NCI-H2081 treated with DMSO at 0.1 percent for 48 hours (cell line): ENCODE measurements at regions not wholly inside any gene's neighbourhood (a gene's known extent, or its start where the extent isn't known, plus 50 kb on each side); places are given as distances from the start of the nearest gene placed in this dataset.

Experiments used
- DNase-seq: peaks from one replicate; lab custom pipeline; 2025; lab: John Stamatoyannopoulos, UW

- no peak for DNase-seq
Measured at GRCh38 chr9:10999646-11000045, 386.8 kb upstream of the PTPRD start.

- no peak for DNase-seq
Measured at GRCh38 chr9:11001546-11001945, 388.7 kb upstream of the PTPRD start.

GRCh38 chr9:11002705-11003104 lies 389.9 kb upstream of the PTPRD start:
- no peak for DNase-seq

- no peak for DNase-seq
Measured at GRCh38 chr9:11003836-11004235, 391.0 kb upstream of the PTPRD start.

GRCh38 chr9:11011696-11012095 lies 398.9 kb upstream of the PTPRD start:
- no peak for DNase-seq

GRCh38 chr9:11016081-11016480 lies 403.3 kb upstream of the PTPRD start:
- no peak for DNase-seq

GRCh38 chr9:11023201-11023600 lies 410.4 kb upstream of the PTPRD start:
- no peak for DNase-seq

- DNase-seq = no peak
Measured at GRCh38 chr9:11025775-11026174, 413.0 kb upstream of the PTPRD start.

GRCh38 chr9:11038366-11038765 lies 425.6 kb upstream of the PTPRD start:
- no peak for DNase-seq

- no peak for DNase-seq
Measured at GRCh38 chr9:11039006-11039405, 426.2 kb upstream of the PTPRD start.

GRCh38 chr9:11045589-11045988 lies 432.8 kb upstream of the PTPRD start:
- DNase-seq = no peak

GRCh38 chr9:11063263-11063662 lies 450.5 kb upstream of the PTPRD start:
- no peak for DNase-seq

GRCh38 chr9:11064909-11065308 lies 452.1 kb upstream of the PTPRD start:
- no peak for DNase-seq

GRCh38 chr9:11072176-11072575 lies 459.4 kb upstream of the PTPRD start:
- DNase-seq = no peak

- no peak for DNase-seq
Measured at GRCh38 chr9:11086561-11086960, 473.8 kb upstream of the PTPRD start.

GRCh38 chr9:11088821-11089374 lies 476.1 kb upstream of the PTPRD start:
- DNase-seq = no peak

GRCh38 chr9:11092974-11093373 lies 480.2 kb upstream of the PTPRD start:
- DNase-seq = no peak

- no peak for DNase-seq
Measured at GRCh38 chr9:11097020-11097419, 484.2 kb upstream of the PTPRD start.

- no peak for DNase-seq
Measured at GRCh38 chr9:11103525-11103924, 490.7 kb upstream of the PTPRD start.

- DNase-seq = no peak
Measured at GRCh38 chr9:11107196-11107595, 494.4 kb upstream of the PTPRD start.

GRCh38 chr9:11128156-11128555 lies 515.4 kb upstream of the PTPRD start:
- DNase-seq = no peak

GRCh38 chr9:11135851-11136250 lies 523.0 kb upstream of the PTPRD start:
- DNase-seq = no peak

GRCh38 chr9:11141357-11141756 lies 528.6 kb upstream of the PTPRD start:
- no peak for DNase-seq

- no peak for DNase-seq
Measured at GRCh38 chr9:11142965-11143738, 530.4 kb upstream of the PTPRD start.
